GM21576 (cell line): ENCODE measurements at regions not wholly inside any gene's neighbourhood (a gene's known extent, or its start where the extent isn't known, plus 50 kb on each side); places are given as distances from the start of the nearest gene placed in this dataset.
A peak's percentile ranks its signal among the peaks of the same experiment; 100 is the strongest.
"Not testable (repeated sequence)": the region's sequence is repeated elsewhere in the genome, so short reads cannot be mapped to it uniquely, and the experiment has no call there.

Experiments
- ATAC-seq: cut with Tn5 transposase; IDR thresholded peaks from one replicate; pipeline ENCODE4 v1.9.1; 2021; ENCODE audit warnings: mild to moderate bottlenecking, moderate library complexity; ENCODE audit not compliant: unreplicated experiment

GRCh38 chr5:118302786-118303185 is 685.6 kb downstream of the DTWD2 start:
- ATAC-seq, result no peak

GRCh38 chr5:118301696-118302095 is 686.7 kb downstream of the DTWD2 start:
- ATAC-seq, result no peak

GRCh38 chr5:118295045-118295444 is 693.3 kb downstream of the DTWD2 start:
- no peak for ATAC-seq

- no peak for ATAC-seq
These were observed 695.0 kb downstream of the DTWD2 start for GRCh38 chr5:118293378-118293777.

- ATAC-seq, result no peak
These were observed 698.1 kb downstream of the DTWD2 start for GRCh38 chr5:118290204-118290603.

- ATAC-seq, result not testable (repeated sequence)
These were observed 704.1 kb downstream of the DTWD2 start for GRCh38 chr5:118284230-118284629.

- ATAC-seq, result not testable (repeated sequence)
These were observed 705.8 kb downstream of the DTWD2 start for GRCh38 chr5:118282480-118283038.

- ATAC-seq, result no peak
These were observed 708.6 kb downstream of the DTWD2 start for GRCh38 chr5:118279540-118280294.

GRCh38 chr5:118270526-118270925 is 717.8 kb downstream of the DTWD2 start:
- ATAC-seq, result no peak

- ATAC-seq, result no peak
These were observed 730.1 kb downstream of the DTWD2 start for GRCh38 chr5:118258223-118258622.

- ATAC-seq, result no peak
These were observed 731.3 kb downstream of the DTWD2 start for GRCh38 chr5:118257066-118257465.

- no peak for ATAC-seq
These were observed 734.9 kb downstream of the DTWD2 start for GRCh38 chr5:118253225-118254061.

GRCh38 chr5:118249386-118249785 is 739.0 kb downstream of the DTWD2 start:
- ATAC-seq, result peak; percentile 75

GRCh38 chr5:118247458-118247857 is 740.9 kb downstream of the DTWD2 start:
- no peak for ATAC-seq

GRCh38 chr5:118243613-118244012 is 744.7 kb downstream of the DTWD2 start:
- ATAC-seq, result no peak

GRCh38 chr5:118243068-118243467 is 745.3 kb downstream of the DTWD2 start:
- ATAC-seq, result no peak

- peak; percentile 57 for ATAC-seq
These were observed 752.1 kb downstream of the DTWD2 start for GRCh38 chr5:118236108-118236849.

GRCh38 chr5:118233606-118234005 is 754.7 kb downstream of the DTWD2 start:
- no peak for ATAC-seq

- ATAC-seq, result no peak
These were observed 759.9 kb downstream of the DTWD2 start for GRCh38 chr5:118228489-118228888.

- ATAC-seq, result no peak
These were observed 763.8 kb downstream of the DTWD2 start for GRCh38 chr5:118224546-118224945.

- ATAC-seq, result no peak
These were observed 767.7 kb downstream of the DTWD2 start for GRCh38 chr5:118220556-118221195.
